Osteoblast (primary cell): ENCODE measurements at regions not wholly inside any gene's neighbourhood (a gene's known extent, or its start where the extent isn't known, plus 50 kb on each side); places are given as distances from the start of the nearest gene placed in this dataset.

Source experiments
- DNase-seq: peaks from one replicate; pipeline ENCODE4 v3.0.0; 2011; ENCODE audit warnings: low spot score, mixed read lengths; ENCODE audit not compliant: insufficient read length; ENCODE audit errors: missing footprints
- H2AFZ ChIP-seq: 2 replicates; pipeline ENCODE4 v1.6.0; 2011; ENCODE audit warnings: mild to moderate bottlenecking, low read length
- H3K27ac ChIP-seq: 2 replicates; pipeline ENCODE4 v1.5.1; 2011; ENCODE audit warnings: mild to moderate bottlenecking, low read depth, low read length, moderate library complexity
- H3K27me3 ChIP-seq: 2 replicates; pipeline ENCODE4 v1.6.0; 2012; ENCODE audit warnings: mild to moderate bottlenecking, control low read depth, inconsistent platforms, low read length, moderate library complexity; ENCODE audit not compliant: insufficient read depth
- H3K36me3 ChIP-seq: 2 replicates; pipeline ENCODE4 v1.5.1; 2011; ENCODE audit warnings: mild to moderate bottlenecking, low read length, control low read depth, moderate library complexity; ENCODE audit not compliant: insufficient read depth
- H3K4me1 ChIP-seq: 2 replicates; pipeline ENCODE4 v1.5.1; 2011; ENCODE audit warnings: mild to moderate bottlenecking, low read length, control low read depth, moderate library complexity; ENCODE audit not compliant: insufficient read depth
- H3K4me2 ChIP-seq: 2 replicates; pipeline ENCODE4 v1.6.0; 2011; ENCODE audit warnings: mild to moderate bottlenecking, low read length; ENCODE audit not compliant: insufficient read depth
- H3K4me3 ChIP-seq: fragments of 200-600 bp; sonication (generic); 3 replicates; pipeline ENCODE4 v1.5.1; 2012; ENCODE audit warnings: mild to moderate bottlenecking, low read length, inconsistent platforms; ENCODE audit not compliant: insufficient read depth
- H3K79me2 ChIP-seq: 2 replicates; pipeline ENCODE4 v1.6.0; 2012; ENCODE audit warnings: mild to moderate bottlenecking, low read length, control low read depth, inconsistent platforms; ENCODE audit not compliant: insufficient read depth
- H3K9me3 ChIP-seq: 2 replicates; pipeline ENCODE4 v1.5.1; 2011; ENCODE audit warnings: low read depth, low read length, control low read depth
- H4K20me1 ChIP-seq: 2 replicates; pipeline ENCODE4 v1.6.0; 2012; ENCODE audit warnings: mild to moderate bottlenecking, low read length, control low read depth; ENCODE audit not compliant: insufficient read depth
- TF ChIP-seq, protein P1 (sequence below): IDR thresholded peaks from 2 replicates; pipeline ENCODE4 v1.5.1; 2011; ENCODE audit warnings: mild to moderate bottlenecking, low read depth, low read length, moderate library complexity; ENCODE audit errors: extremely low read depth

GRCh38 chr10:57706576-57707299, 561.0 kb downstream of the IPMK start:
- Histone ChIP-seq H4K20me1 (no peaks in the 10 kb centered on the region), H3K4me3 (no peak overlapping the region), H2AFZ (no peak overlapping the region), H3K27me3 (no peaks in the 10 kb centered on the region), H3K4me1 (peaks cover 7% of the 10 kb centered on the region), H3K36me3 (no peaks in the 10 kb centered on the region), H3K4me2 (no peak overlapping the region), H3K9me3 (no peaks in the 10 kb centered on the region), H3K27ac (no peak overlapping the region), H3K79me2 (no peaks in the 10 kb centered on the region)
- TF ChIP-seq, protein P1, sequence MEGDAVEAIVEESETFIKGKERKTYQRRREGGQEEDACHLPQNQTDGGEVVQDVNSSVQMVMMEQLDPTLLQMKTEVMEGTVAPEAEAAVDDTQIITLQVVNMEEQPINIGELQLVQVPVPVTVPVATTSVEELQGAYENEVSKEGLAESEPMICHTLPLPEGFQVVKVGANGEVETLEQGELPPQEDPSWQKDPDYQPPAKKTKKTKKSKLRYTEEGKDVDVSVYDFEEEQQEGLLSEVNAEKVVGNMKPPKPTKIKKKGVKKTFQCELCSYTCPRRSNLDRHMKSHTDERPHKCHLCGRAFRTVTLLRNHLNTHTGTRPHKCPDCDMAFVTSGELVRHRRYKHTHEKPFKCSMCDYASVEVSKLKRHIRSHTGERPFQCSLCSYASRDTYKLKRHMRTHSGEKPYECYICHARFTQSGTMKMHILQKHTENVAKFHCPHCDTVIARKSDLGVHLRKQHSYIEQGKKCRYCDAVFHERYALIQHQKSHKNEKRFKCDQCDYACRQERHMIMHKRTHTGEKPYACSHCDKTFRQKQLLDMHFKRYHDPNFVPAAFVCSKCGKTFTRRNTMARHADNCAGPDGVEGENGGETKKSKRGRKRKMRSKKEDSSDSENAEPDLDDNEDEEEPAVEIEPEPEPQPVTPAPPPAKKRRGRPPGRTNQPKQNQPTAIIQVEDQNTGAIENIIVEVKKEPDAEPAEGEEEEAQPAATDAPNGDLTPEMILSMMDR: no peak
- DNase-seq: no peak

- Histone ChIP-seq H3K4me2 (no peak overlapping the region), H4K20me1 (no peaks in the 10 kb centered on the region), H3K79me2 (no peaks in the 10 kb centered on the region), H3K4me1 (peaks cover 7% of the 10 kb centered on the region), H3K27me3 (no peaks in the 10 kb centered on the region), H3K27ac (no peak overlapping the region), H2AFZ (no peak overlapping the region), H3K9me3 (no peaks in the 10 kb centered on the region), H3K36me3 (no peaks in the 10 kb centered on the region), H3K4me3 (no peak overlapping the region)
- no peak for DNase-seq
- TF ChIP-seq, protein P1: no peak
Observed at GRCh38 chr10:57706016-57706415, 561.7 kb downstream of the IPMK start.

DNA sequence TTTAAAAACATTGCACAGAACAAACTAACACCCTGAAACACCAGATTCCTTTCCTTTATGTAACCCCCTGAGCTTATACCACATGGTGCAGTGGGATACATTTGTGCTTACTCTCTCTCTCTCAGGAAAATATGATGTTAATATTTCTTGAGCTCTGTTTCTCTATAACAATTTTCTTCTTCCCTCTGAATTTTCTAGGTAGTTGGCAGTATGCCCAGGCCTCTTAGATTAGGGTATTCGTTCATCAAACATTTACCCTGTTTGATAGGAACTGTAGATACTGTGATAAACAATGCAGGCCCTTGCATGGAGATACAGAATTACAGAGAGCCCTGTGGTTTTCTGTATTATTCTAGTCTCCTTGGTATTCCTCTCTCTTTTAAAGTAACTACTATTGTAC, 567.8 kb downstream of the IPMK start:
- Histone ChIP-seq H3K27me3 (no peaks in the 10 kb centered on the region), H2AFZ (no peak overlapping the region), H3K27ac (no peak overlapping the region), H3K4me1 (peaks cover 27% of the 10 kb centered on the region), H3K79me2 (no peaks in the 10 kb centered on the region), H3K4me3 (no peak overlapping the region), H3K9me3 (no peaks in the 10 kb centered on the region), H3K36me3 (no peaks in the 10 kb centered on the region), H4K20me1 (no peaks in the 10 kb centered on the region), H3K4me2 (no peak overlapping the region)
- TF ChIP-seq, protein P1: no peak
- DNase-seq: no peak

- H4K20me1 ChIP-seq: no peaks in the 10 kb centered on the region
- peaks cover 43% of the 10 kb centered on the region for H3K4me1 ChIP-seq
- H2AFZ ChIP-seq: peak overlapping the region; percentile 81
- no peaks in the 10 kb centered on the region for H3K27me3 ChIP-seq
- no peaks in the 10 kb centered on the region for H3K9me3 ChIP-seq
- peak overlapping the region; percentile 75 for H3K4me2 ChIP-seq
- TF ChIP-seq, protein P1: no peak
- no peaks in the 10 kb centered on the region for H3K79me2 ChIP-seq
- DNase-seq: peak; percentile 6
- H3K36me3 ChIP-seq: no peaks in the 10 kb centered on the region
- H3K27ac ChIP-seq: peak overlapping the region; percentile 96
- peak overlapping the region; percentile 25 for H3K4me3 ChIP-seq
Observed at GRCh38 chr10:57696641-57697040, 571.1 kb downstream of the IPMK start.
